GM10266 (cell line): ENCODE measurements at regions not wholly inside any gene's neighbourhood (a gene's known extent, or its start where the extent isn't known, plus 50 kb on each side); places are given as distances from the start of the nearest gene placed in this dataset.

Experiments used
- DNase-seq: peaks from one replicate; pipeline ENCODE4 v3.0.0; 2012; ENCODE audit errors: extremely low spot score
- TF ChIP-seq, protein P1 (sequence below): IDR thresholded peaks from 2 replicates; pipeline ENCODE4 v1.5.1; 2012; ENCODE audit warnings: mild to moderate bottlenecking, low read depth; ENCODE audit not compliant: control insufficient read depth, insufficient read depth; ENCODE audit errors: missing control alignments

- TF ChIP-seq, protein P1, sequence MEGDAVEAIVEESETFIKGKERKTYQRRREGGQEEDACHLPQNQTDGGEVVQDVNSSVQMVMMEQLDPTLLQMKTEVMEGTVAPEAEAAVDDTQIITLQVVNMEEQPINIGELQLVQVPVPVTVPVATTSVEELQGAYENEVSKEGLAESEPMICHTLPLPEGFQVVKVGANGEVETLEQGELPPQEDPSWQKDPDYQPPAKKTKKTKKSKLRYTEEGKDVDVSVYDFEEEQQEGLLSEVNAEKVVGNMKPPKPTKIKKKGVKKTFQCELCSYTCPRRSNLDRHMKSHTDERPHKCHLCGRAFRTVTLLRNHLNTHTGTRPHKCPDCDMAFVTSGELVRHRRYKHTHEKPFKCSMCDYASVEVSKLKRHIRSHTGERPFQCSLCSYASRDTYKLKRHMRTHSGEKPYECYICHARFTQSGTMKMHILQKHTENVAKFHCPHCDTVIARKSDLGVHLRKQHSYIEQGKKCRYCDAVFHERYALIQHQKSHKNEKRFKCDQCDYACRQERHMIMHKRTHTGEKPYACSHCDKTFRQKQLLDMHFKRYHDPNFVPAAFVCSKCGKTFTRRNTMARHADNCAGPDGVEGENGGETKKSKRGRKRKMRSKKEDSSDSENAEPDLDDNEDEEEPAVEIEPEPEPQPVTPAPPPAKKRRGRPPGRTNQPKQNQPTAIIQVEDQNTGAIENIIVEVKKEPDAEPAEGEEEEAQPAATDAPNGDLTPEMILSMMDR = no peak
- no peak for DNase-seq
Measured at GRCh38 chr17:20948984-20949777, 93.6 kb downstream of the USP22 start.
